HG02885 (cell line): ENCODE measurements at regions not wholly inside any gene's neighbourhood (a gene's known extent, or its start where the extent isn't known, plus 50 kb on each side); places are given as distances from the start of the nearest gene placed in this dataset.
"Not testable (repeated sequence)": the region's sequence is repeated elsewhere in the genome, so short reads cannot be mapped to it uniquely, and the experiment has no call there.

Experiments
- ATAC-seq: cut with Tn5 transposase; IDR thresholded peaks from one replicate; pipeline ENCODE4 v1.9.1; 2021; ENCODE audit warnings: mild to moderate bottlenecking; ENCODE audit not compliant: unreplicated experiment, poor library complexity

GRCh38 chrX:1700757-1701156, 85.9 kb downstream of the ASMT start:
- ATAC-seq = no peak

- ATAC-seq = not testable (repeated sequence)
Observed at GRCh38 chrX:1701396-1701901, 86.6 kb downstream of the ASMT start.

GRCh38 chrX:1702142-1702541, 87.3 kb downstream of the ASMT start:
- ATAC-seq = not testable (repeated sequence)

GRCh38 chrX:1702557-1702956, 87.7 kb downstream of the ASMT start:
- not testable (repeated sequence) for ATAC-seq

- not testable (repeated sequence) for ATAC-seq
Observed at GRCh38 chrX:1709277-1709676, 94.4 kb downstream of the ASMT start.

- no peak for ATAC-seq
Observed at GRCh38 chrX:1713296-1713695, 98.4 kb downstream of the ASMT start.

GRCh38 chrX:1717373-1717772, 102.5 kb downstream of the ASMT start:
- no peak for ATAC-seq

GRCh38 chrX:1719270-1719669, 104.4 kb downstream of the ASMT start:
- no peak for ATAC-seq

- no peak for ATAC-seq
Observed at GRCh38 chrX:1720836-1721235, 106.0 kb downstream of the ASMT start.

- no peak for ATAC-seq
Observed at GRCh38 chrX:1725472-1725871, 110.6 kb downstream of the ASMT start.

GRCh38 chrX:1727531-1728027, 112.7 kb downstream of the ASMT start:
- ATAC-seq = no peak

GRCh38 chrX:1734806-1735205, 119.9 kb downstream of the ASMT start:
- no peak for ATAC-seq

- no peak for ATAC-seq
Observed at GRCh38 chrX:1741816-1742394, 127.0 kb downstream of the ASMT start.

- no peak for ATAC-seq
Observed at GRCh38 chrX:1743105-1743504, 128.2 kb downstream of the ASMT start.

GRCh38 chrX:1743663-1744062, 128.8 kb downstream of the ASMT start:
- no peak for ATAC-seq

GRCh38 chrX:1748408-1748807, 133.5 kb downstream of the ASMT start:
- ATAC-seq = no peak

- no peak for ATAC-seq
Observed at GRCh38 chrX:1749499-1749898, 134.6 kb downstream of the ASMT start.

- no peak for ATAC-seq
Observed at GRCh38 chrX:1750267-1750666, 135.4 kb downstream of the ASMT start.

- no peak for ATAC-seq
Observed at GRCh38 chrX:1751781-1752180, 136.9 kb downstream of the ASMT start.

GRCh38 chrX:1752799-1753198, 137.9 kb downstream of the ASMT start:
- ATAC-seq = not testable (repeated sequence)

GRCh38 chrX:1754077-1754476, 139.2 kb downstream of the ASMT start:
- no peak for ATAC-seq

- ATAC-seq = no peak
Observed at GRCh38 chrX:1763294-1763693, 148.4 kb downstream of the ASMT start.
